Trophoblast cell (in vitro differentiated cells and primary cell): ENCODE measurements at regions not wholly inside any gene's neighbourhood (a gene's known extent, or its start where the extent isn't known, plus 50 kb on each side); places are given as distances from the start of the nearest gene placed in this dataset.

Experiments
- DNase-seq, 2 donors: peaks; one replicate each; pipeline ENCODE4 v3.0.0-alpha.2; 2016
- H2AFZ ChIP-seq: 2 replicates; pipeline ENCODE4 v1.6.1; 2013; ENCODE audit warnings: low read length, moderate library complexity, mild to moderate bottlenecking; ENCODE audit not compliant: insufficient read depth, poor library complexity
- H2AK5ac ChIP-seq: 2 replicates; pipeline ENCODE4 v1.6.1; 2013; ENCODE audit warnings: mild to moderate bottlenecking, low read length
- H2BK120ac ChIP-seq: 2 replicates; pipeline ENCODE4 v1.6.1; 2013; ENCODE audit warnings: low read length, mild to moderate bottlenecking, moderate library complexity; ENCODE audit not compliant: insufficient read depth, poor library complexity
- H2BK12ac ChIP-seq: 2 replicates; pipeline ENCODE4 v1.6.1; 2013; ENCODE audit warnings: mild to moderate bottlenecking, low read length, moderate library complexity
- H2BK5ac ChIP-seq: 2 replicates; pipeline ENCODE4 v1.6.1; 2013; ENCODE audit warnings: low read length, low read depth, moderate library complexity, mild to moderate bottlenecking; ENCODE audit not compliant: poor library complexity
- H3K14ac ChIP-seq: 2 replicates; pipeline ENCODE4 v1.6.1; 2013; ENCODE audit warnings: mild to moderate bottlenecking, low read length
- H3K18ac ChIP-seq: 2 replicates; pipeline ENCODE4 v1.6.1; 2013; ENCODE audit warnings: mild to moderate bottlenecking, low read length
- H3K23ac ChIP-seq: 2 replicates; pipeline ENCODE4 v1.6.1; 2013; ENCODE audit warnings: low read length
- H3K27ac ChIP-seq: 2 replicates; pipeline ENCODE4 v1.5.1; 2013; ENCODE audit warnings: low read depth, mild to moderate bottlenecking, inconsistent platforms, low read length, moderate library complexity
- H3K27me3 ChIP-seq: 2 replicates; pipeline ENCODE4 v1.6.1; 2013; ENCODE audit warnings: inconsistent platforms, mild to moderate bottlenecking, low read length, moderate library complexity; ENCODE audit not compliant: insufficient read depth
- H3K36me3 ChIP-seq, 2 experiments: 1 replicate in 1 of 2; 2 replicates in 1 of 2; pipeline ENCODE4 v1.6.1; 2013; ENCODE audit warnings: low read length in 2 of 2, mild to moderate bottlenecking in 2 of 2, moderate library complexity in 1 of 2; ENCODE audit not compliant: insufficient read depth in 2 of 2, control insufficient read depth in 1 of 2
- H3K4ac ChIP-seq: 2 replicates; pipeline ENCODE4 v1.6.1; 2013; ENCODE audit warnings: low read depth, mild to moderate bottlenecking, low read length, moderate library complexity
- H3K4me1 ChIP-seq, 2 experiments: 1 replicate in 1 of 2; 2 replicates in 1 of 2; pipeline ENCODE4 v1.6.1; 2013; ENCODE audit warnings: low read length in 2 of 2, mild to moderate bottlenecking in 2 of 2, moderate library complexity in 1 of 2; ENCODE audit not compliant: insufficient read depth in 2 of 2, control insufficient read depth in 1 of 2
- H3K4me2 ChIP-seq: 2 replicates; pipeline ENCODE4 v1.6.1; 2013; ENCODE audit warnings: inconsistent platforms, mild to moderate bottlenecking, low read length, moderate library complexity
- H3K4me3 ChIP-seq: 2 replicates; pipeline ENCODE4 v1.5.1; 2013; ENCODE audit warnings: mild to moderate bottlenecking, low read depth, low read length, inconsistent platforms
- H3K79me1 ChIP-seq: one replicate; pipeline ENCODE4 v1.6.1; 2013; ENCODE audit warnings: low read length
- H3K79me2 ChIP-seq: 2 replicates; pipeline ENCODE4 v1.6.1; 2013; ENCODE audit warnings: low read length, mild to moderate bottlenecking; ENCODE audit not compliant: control insufficient read depth, insufficient read depth, poor library complexity
- H3K9ac ChIP-seq: 2 replicates; pipeline ENCODE4 v1.6.1; 2013; ENCODE audit warnings: mild to moderate bottlenecking, low read length
- H3K9me3 ChIP-seq: 2 replicates; pipeline ENCODE4 v1.6.1; 2013; ENCODE audit warnings: low read depth, mild to moderate bottlenecking, control low read depth, inconsistent platforms, low read length; ENCODE audit not compliant: insufficient read depth
- H4K12ac ChIP-seq: 2 replicates; pipeline ENCODE4 v1.6.1; 2013; ENCODE audit warnings: low read depth, mild to moderate bottlenecking, low read length, moderate library complexity
- H4K8ac ChIP-seq: 2 replicates; pipeline ENCODE4 v1.6.1; 2013; ENCODE audit warnings: low read depth, mild to moderate bottlenecking, low read length, moderate library complexity
- H4K91ac ChIP-seq: one replicate; pipeline ENCODE4 v1.6.1; 2013; ENCODE audit warnings: low read depth, mild to moderate bottlenecking, low read length, moderate library complexity
- WGBS: extraction: QIAGEN DNeasy Blood & Tissue Kit; methylation state at CpG from one replicate; pipeline ENCODE4 v1.1.7; 2013; ENCODE audit warnings: missing lambda C conversion rate; ENCODE audit not compliant: insufficient read length, insufficient coverage; ENCODE audit errors: extremely low coverage; 5-methylcytosine and 5-hydroxymethylcytosine counted together

DNA sequence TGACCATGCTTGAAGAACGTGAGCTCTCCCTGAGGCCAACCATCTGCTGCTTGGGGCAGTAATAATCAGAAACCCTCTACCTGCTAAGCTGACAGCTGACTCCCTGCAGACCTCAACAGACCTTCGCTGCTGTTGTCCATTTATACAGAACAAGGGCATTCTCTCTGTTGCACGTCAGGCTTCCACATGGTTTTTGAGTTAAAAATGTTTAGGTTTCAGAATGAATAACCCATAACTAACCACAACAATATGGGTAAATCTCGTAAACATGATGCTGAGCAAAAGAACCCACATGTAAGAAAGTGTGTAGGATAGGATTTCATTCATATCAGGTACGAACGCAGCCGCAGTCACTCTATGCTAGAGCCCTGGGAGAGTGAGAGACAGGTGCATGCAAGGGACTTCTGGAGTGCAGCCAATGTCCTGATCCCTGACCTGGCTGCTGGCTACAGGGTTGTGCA, 348.5 kb downstream of the MED10 start:
- DNase-seq: no peak
- Histone ChIP-seq H2AK5ac (no peak overlapping the region), H3K4ac (no peak overlapping the region), H3K9ac (no peak overlapping the region), H2BK12ac (no peak overlapping the region), H3K4me2 (no peak overlapping the region), H3K18ac (no peak overlapping the region), H3K27ac (no peak overlapping the region), H3K14ac (no peak overlapping the region), H3K27me3 (no peaks in the 10 kb centered on the region), H4K12ac (no peak overlapping the region), H3K4me1 (no peaks in the 10 kb centered on the region), H2BK120ac (no peak overlapping the region), H3K36me3 (no peaks in the 10 kb centered on the region), H3K79me1 (no peaks in the 10 kb centered on the region), H2AFZ (no peak overlapping the region), H3K79me2 (no peaks in the 10 kb centered on the region), H3K9me3 (peaks cover 1% of the 10 kb centered on the region), H2BK5ac (no peak overlapping the region), H4K8ac (no peak overlapping the region), H3K4me3 (no peak overlapping the region), H4K91ac (no peak overlapping the region), H3K23ac (no peak overlapping the region)
- WGBS: no CpG with 5 or more reads among the region's 7 CpGs

DNA sequence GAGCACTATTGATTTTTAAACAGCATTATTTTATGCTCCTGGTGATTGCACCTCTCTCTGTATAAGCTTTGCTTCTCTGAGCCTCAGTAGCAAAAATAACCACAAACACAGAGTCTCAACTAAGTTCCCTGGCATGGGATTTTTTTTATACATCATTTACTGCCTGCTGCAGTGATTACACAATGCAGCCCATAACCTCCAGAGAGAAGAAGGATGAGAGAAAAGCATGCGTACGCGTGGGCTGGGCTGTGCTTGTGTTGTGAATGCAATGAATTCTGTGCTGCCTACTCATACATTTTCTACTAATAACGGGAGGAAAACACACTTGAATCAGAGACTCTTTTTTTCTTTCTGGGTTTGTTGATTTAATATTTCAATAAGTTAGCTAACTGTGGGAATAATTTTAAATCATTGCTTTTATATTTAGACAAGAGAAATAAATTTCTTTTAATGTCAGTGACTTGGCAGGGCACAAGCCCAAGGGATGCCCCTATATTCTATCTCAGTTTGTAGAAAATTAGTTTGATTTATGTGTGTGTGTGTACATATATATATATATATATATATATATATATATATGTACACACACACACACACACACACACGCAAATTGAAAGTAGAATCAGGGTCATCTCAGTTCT, 351.5 kb downstream of the MED10 start:
- Histone ChIP-seq H2BK12ac (no peak overlapping the region), H3K27me3 (no peaks in the 10 kb centered on the region), H2AK5ac (no peak overlapping the region), H3K36me3 (no peaks in the 10 kb centered on the region), H3K4me1 (no peaks in the 10 kb centered on the region), H2BK5ac (no peak overlapping the region), H3K23ac (no peak overlapping the region), H3K18ac (no peak overlapping the region), H3K4ac (no peak overlapping the region), H4K91ac (no peak overlapping the region), H3K4me3 (no peak overlapping the region), H3K9ac (no peak overlapping the region), H4K12ac (no peak overlapping the region), H2AFZ (no peak overlapping the region), H3K14ac (no peak overlapping the region), H3K27ac (no peak overlapping the region), H3K79me2 (no peaks in the 10 kb centered on the region), H3K9me3 (no peaks in the 10 kb centered on the region), H4K8ac (no peak overlapping the region), H3K4me2 (no peak overlapping the region), H3K79me1 (no peaks in the 10 kb centered on the region), H2BK120ac (no peak overlapping the region)
- no CpG with 5 or more reads among the region's 5 CpGs for WGBS
- no peak for DNase-seq

DNA sequence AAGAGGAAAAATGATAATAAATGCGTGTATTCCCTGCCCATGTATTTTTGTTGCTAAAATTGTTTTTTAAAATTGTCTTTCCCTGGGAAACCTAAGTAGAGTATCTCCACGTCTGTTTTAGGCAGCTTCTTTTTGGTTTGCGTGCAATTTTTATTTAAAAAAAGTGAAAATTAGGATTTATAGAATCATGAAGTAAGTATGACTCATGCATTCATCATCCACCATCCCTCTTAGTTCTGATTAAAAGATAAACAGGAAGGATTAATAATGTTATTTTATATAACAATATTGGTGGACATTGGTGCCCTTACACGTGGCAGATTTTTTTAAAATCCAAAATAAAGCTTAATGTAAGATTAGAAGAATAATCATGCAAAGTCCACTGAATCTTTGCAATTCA, 358.7 kb downstream of the MED10 start:
- no peak overlapping the region for H3K18ac ChIP-seq
- no peak for DNase-seq

DNA sequence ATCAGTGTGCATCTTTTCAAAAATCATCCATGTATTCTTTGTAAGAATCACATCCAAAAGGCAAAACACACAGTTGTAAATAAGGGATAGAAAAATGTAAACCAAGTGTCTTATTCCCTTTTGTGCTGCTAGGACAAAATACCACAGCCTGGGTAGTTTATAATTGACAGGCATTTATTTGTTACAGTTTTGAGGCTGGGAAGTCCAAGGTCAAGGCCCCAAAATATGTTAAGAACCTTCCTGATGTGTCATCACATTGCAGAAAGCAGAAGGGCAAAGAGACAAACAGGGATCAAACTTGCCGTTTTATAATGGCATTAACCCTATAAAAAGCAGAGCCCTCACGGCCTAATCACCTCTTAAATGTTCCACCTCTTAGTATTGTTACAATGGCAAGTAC, 364.8 kb downstream of the MED10 start:
- peaks cover 3% of the 10 kb centered on the region for H3K9me3 ChIP-seq
- H2AK5ac ChIP-seq: no peak overlapping the region
- no peak overlapping the region for H3K9ac ChIP-seq
- H2AFZ ChIP-seq: no peak overlapping the region
- no peaks in the 10 kb centered on the region for H3K27me3 ChIP-seq
- no CpG with 5 or more reads among the region's 2 CpGs for WGBS
- H3K18ac ChIP-seq: no peak overlapping the region
- no peak for DNase-seq
- H3K79me2 ChIP-seq: no peaks in the 10 kb centered on the region
- H2BK5ac ChIP-seq: no peak overlapping the region
- H2BK12ac ChIP-seq: no peak overlapping the region
- no peak overlapping the region for H3K4ac ChIP-seq
- H3K23ac ChIP-seq: no peak overlapping the region
- H3K27ac ChIP-seq: no peak overlapping the region
- H2BK120ac ChIP-seq: no peak overlapping the region
- H3K4me1 ChIP-seq: no peaks in the 10 kb centered on the region
- H4K8ac ChIP-seq: no peak overlapping the region
- no peak overlapping the region for H3K4me3 ChIP-seq
- no peak overlapping the region for H4K91ac ChIP-seq
- H4K12ac ChIP-seq: no peak overlapping the region
- no peak overlapping the region for H3K14ac ChIP-seq
- no peak overlapping the region for H3K4me2 ChIP-seq
- H3K79me1 ChIP-seq: no peaks in the 10 kb centered on the region
- H3K36me3 ChIP-seq: no peaks in the 10 kb centered on the region

More for the DNA sequence above, 358.7 kb downstream of the MED10 start:
- Histone ChIP-seq H3K4me3 (no peak overlapping the region), H3K4ac (no peak overlapping the region), H3K4me2 (no peak overlapping the region), H2BK12ac (no peak overlapping the region), H4K8ac (no peak overlapping the region), H3K14ac (no peak overlapping the region), H2AFZ (no peak overlapping the region), H4K91ac (no peak overlapping the region), H3K36me3 (no peaks in the 10 kb centered on the region), H3K27ac (no peak overlapping the region), H2BK5ac (no peak overlapping the region), H2BK120ac (no peak overlapping the region), H3K79me1 (no peaks in the 10 kb centered on the region), H3K79me2 (no peaks in the 10 kb centered on the region), H2AK5ac (no peak overlapping the region), H4K12ac (no peak overlapping the region), H3K4me1 (no peaks in the 10 kb centered on the region), H3K9me3 (no peaks in the 10 kb centered on the region), H3K23ac (no peak overlapping the region), H3K27me3 (no peaks in the 10 kb centered on the region), H3K9ac (no peak overlapping the region)
- WGBS: no CpG with 5 or more reads among the region's 4 CpGs
